NB4 (cell line): ENCODE measurements at regions not wholly inside any gene's neighbourhood (a gene's known extent, or its start where the extent isn't known, plus 50 kb on each side); places are given as distances from the start of the nearest gene placed in this dataset.

Experiments used
- POLR2A ChIP-seq: IDR thresholded peaks from 2 replicates; pipeline ENCODE4 v1.6.1; 2011; ENCODE audit warnings: mild to moderate bottlenecking; ENCODE audit not compliant: insufficient read length; ENCODE audit errors: extremely low read depth
- TF ChIP-seq, protein P1 (sequence below): IDR thresholded peaks from one replicate; pipeline ENCODE4 v1.5.1; 2012; ENCODE audit warnings: low read depth, low read length

DNA sequence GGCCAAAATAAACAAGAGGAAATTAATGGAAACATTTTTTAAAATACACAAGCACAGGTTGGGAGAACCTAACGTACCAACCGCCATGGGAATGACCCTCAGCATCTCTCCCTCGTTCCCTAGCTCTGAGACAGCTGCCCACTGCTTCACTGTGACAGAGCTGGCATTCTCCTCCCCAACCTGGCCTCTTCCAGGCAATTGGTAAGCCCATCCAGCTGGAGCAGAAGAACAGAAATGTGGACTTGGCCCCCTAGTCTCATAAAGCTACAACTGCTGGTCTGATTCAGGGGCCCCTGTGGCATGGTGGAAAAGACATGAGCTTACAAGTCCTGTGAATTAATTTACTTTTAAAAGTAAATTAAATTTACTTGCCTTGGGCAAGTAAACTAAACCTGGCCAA lies 245.1 kb downstream of the PTTG2 start:
- TF ChIP-seq, protein P1, sequence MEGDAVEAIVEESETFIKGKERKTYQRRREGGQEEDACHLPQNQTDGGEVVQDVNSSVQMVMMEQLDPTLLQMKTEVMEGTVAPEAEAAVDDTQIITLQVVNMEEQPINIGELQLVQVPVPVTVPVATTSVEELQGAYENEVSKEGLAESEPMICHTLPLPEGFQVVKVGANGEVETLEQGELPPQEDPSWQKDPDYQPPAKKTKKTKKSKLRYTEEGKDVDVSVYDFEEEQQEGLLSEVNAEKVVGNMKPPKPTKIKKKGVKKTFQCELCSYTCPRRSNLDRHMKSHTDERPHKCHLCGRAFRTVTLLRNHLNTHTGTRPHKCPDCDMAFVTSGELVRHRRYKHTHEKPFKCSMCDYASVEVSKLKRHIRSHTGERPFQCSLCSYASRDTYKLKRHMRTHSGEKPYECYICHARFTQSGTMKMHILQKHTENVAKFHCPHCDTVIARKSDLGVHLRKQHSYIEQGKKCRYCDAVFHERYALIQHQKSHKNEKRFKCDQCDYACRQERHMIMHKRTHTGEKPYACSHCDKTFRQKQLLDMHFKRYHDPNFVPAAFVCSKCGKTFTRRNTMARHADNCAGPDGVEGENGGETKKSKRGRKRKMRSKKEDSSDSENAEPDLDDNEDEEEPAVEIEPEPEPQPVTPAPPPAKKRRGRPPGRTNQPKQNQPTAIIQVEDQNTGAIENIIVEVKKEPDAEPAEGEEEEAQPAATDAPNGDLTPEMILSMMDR, result no peak
- no peak for TF ChIP-seq POLR2A
